ENCODE measurements at regions not wholly inside any gene's neighbourhood (a gene's known extent, or its start where the extent isn't known, plus 50 kb on each side); places are given as distances from the start of the nearest gene placed in this dataset.

GRCh38 chr5:92492908-92493307 lies 1088.1 kb downstream of the NR2F1-AS1 start:
- Histone ChIP-seq H3K4me2 (ENCODE audit: extremely low read depth, insufficient read depth, low read length) (no peak overlapping the region), H4K20me1 (ENCODE audit: control insufficient read depth, extremely low read depth, insufficient read depth, low read length) (no peaks in the 10 kb centered on the region), H3K79me2 (ENCODE audit: control insufficient read depth, insufficient read depth, low read length) (no peaks in the 10 kb centered on the region), H3K27me3 (ENCODE audit: control insufficient read depth, insufficient read depth, low read length) (no peaks in the 10 kb centered on the region), H3K36me3 (ENCODE audit: control insufficient read depth, insufficient read depth, low read length) (no peaks in the 10 kb centered on the region), H3K9ac (ENCODE audit: insufficient read depth, low read length) (no peak overlapping the region), H3K9me3 (ENCODE audit: control insufficient read depth, insufficient read depth, low read depth, low read length) (no peaks in the 10 kb centered on the region), H3K4me3 (replicated peaks in 1 of 4; ENCODE audit: control extremely low read depth in 1 of 4, insufficient read depth in 1 of 4, low read depth in 3 of 4, low read length in 4 of 4) (no peak overlapping the region), H3K4me1 (ENCODE audit: control insufficient read depth, extremely low read depth, insufficient read depth, low read length) (no peaks in the 10 kb centered on the region), H3K27ac (ENCODE audit: insufficient read depth, low read length) (no peak overlapping the region), H2AFZ (ENCODE audit: low read length) (no peak overlapping the region)
- no peak for TF ChIP-seq EZH2 (IDR thresholded peaks at IDR 0.05; ENCODE audit: low read length, missing control alignments)
- no peak for TF ChIP-seq CTCF (conservative IDR thresholded peaks at IDR 0.05 in 1 of 2, IDR thresholded peaks at IDR 0.05 in 1 of 2; ENCODE audit: low read depth in 1 of 2, low read length in 2 of 2)
- no peak for DNase-seq (ENCODE audit: low read depth in 2 of 2)

- Histone ChIP-seq H3K79me2 (ENCODE audit: control insufficient read depth, insufficient read depth, low read length) (no peaks in the 10 kb centered on the region), H3K4me2 (ENCODE audit: extremely low read depth, insufficient read depth, low read length) (no peak overlapping the region), H3K9ac (ENCODE audit: insufficient read depth, low read length) (no peak overlapping the region), H3K4me1 (ENCODE audit: control insufficient read depth, extremely low read depth, insufficient read depth, low read length) (no peaks in the 10 kb centered on the region), H2AFZ (ENCODE audit: low read length) (no peak overlapping the region), H3K27me3 (ENCODE audit: control insufficient read depth, insufficient read depth, low read length) (no peaks in the 10 kb centered on the region), H3K36me3 (ENCODE audit: control insufficient read depth, insufficient read depth, low read length) (no peaks in the 10 kb centered on the region), H3K27ac (ENCODE audit: insufficient read depth, low read length) (no peak overlapping the region), H4K20me1 (ENCODE audit: control insufficient read depth, extremely low read depth, insufficient read depth, low read length) (no peaks in the 10 kb centered on the region), H3K9me3 (ENCODE audit: control insufficient read depth, insufficient read depth, low read depth, low read length) (no peaks in the 10 kb centered on the region), H3K4me3 (replicated peaks in 1 of 4; ENCODE audit: control extremely low read depth in 1 of 4, insufficient read depth in 1 of 4, low read depth in 3 of 4, low read length in 4 of 4) (no peak overlapping the region)
- no peak for DNase-seq (ENCODE audit: low read depth in 2 of 2)
- no peak for TF ChIP-seq EZH2 (IDR thresholded peaks at IDR 0.05; ENCODE audit: low read length, missing control alignments)
- TF ChIP-seq CTCF (conservative IDR thresholded peaks at IDR 0.05 in 1 of 2, IDR thresholded peaks at IDR 0.05 in 1 of 2; ENCODE audit: low read depth in 1 of 2, low read length in 2 of 2): no peak
Measured at GRCh38 chr5:92484484-92484883, 1096.5 kb downstream of the NR2F1-AS1 start.

- Histone ChIP-seq H3K9ac (ENCODE audit: insufficient read depth, low read length) (no peak overlapping the region), H3K4me1 (ENCODE audit: control insufficient read depth, extremely low read depth, insufficient read depth, low read length) (no peaks in the 10 kb centered on the region), H3K27me3 (ENCODE audit: control insufficient read depth, insufficient read depth, low read length) (no peaks in the 10 kb centered on the region), H3K4me3 (replicated peaks in 1 of 4; ENCODE audit: control extremely low read depth in 1 of 4, insufficient read depth in 1 of 4, low read depth in 3 of 4, low read length in 4 of 4) (no peak overlapping the region), H3K27ac (ENCODE audit: insufficient read depth, low read length) (no peak overlapping the region), H3K79me2 (ENCODE audit: control insufficient read depth, insufficient read depth, low read length) (no peaks in the 10 kb centered on the region), H4K20me1 (ENCODE audit: control insufficient read depth, extremely low read depth, insufficient read depth, low read length) (no peaks in the 10 kb centered on the region), H3K9me3 (ENCODE audit: control insufficient read depth, insufficient read depth, low read depth, low read length) (no peaks in the 10 kb centered on the region), H2AFZ (ENCODE audit: low read length) (no peak overlapping the region), H3K36me3 (ENCODE audit: control insufficient read depth, insufficient read depth, low read length) (no peaks in the 10 kb centered on the region), H3K4me2 (ENCODE audit: extremely low read depth, insufficient read depth, low read length) (no peak overlapping the region)
- TF ChIP-seq EZH2 (IDR thresholded peaks at IDR 0.05; ENCODE audit: low read length, missing control alignments) (no peak), CTCF (conservative IDR thresholded peaks at IDR 0.05 in 1 of 2, IDR thresholded peaks at IDR 0.05 in 1 of 2; ENCODE audit: low read depth in 1 of 2, low read length in 2 of 2) (no peak)
- no peak for DNase-seq (ENCODE audit: low read depth in 2 of 2)
Measured at GRCh38 chr5:92472981-92473566, 1090.0 kb upstream of the ARRDC3 start.

Measured in fibroblast of lung (primary cell).